ENCODE measurements at regions not wholly inside any gene's neighbourhood (a gene's known extent, or its start where the extent isn't known, plus 50 kb on each side); places are given as distances from the start of the nearest gene placed in this dataset.

DNA sequence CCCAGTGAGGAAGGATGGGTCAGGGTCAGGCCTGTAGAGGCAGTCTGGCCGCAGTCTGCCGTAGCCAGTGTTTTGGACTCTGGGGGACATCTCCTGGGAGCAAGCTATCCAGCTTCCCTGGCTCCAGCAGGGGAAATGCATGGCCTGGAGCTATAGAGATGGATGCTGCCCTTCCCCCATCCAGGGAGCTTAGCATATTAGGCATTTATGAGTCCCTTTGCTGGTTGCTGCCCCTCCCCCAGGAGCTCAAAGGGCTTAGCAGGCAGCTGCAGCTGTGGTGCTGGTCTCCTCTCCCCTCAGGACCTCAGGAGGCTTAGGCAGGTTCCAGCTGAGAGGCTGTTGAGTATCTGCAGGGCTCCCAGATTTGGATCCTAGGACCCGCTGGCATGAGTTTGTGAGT is 1158.7 kb downstream of the DTWD2 start:
- no peaks in the 10 kb centered on the region for H3K36me3 ChIP-seq (ENCODE audit: insufficient read depth, low read length)
- H3K9me2 ChIP-seq (ENCODE audit: insufficient read depth, low read length): no peaks in the 10 kb centered on the region
- H3F3A ChIP-seq (ENCODE audit: insufficient read depth, low read length, poor library complexity, severe bottlenecking): no peaks in the 10 kb centered on the region
- TF ChIP-seq MXI1 (conservative IDR thresholded peaks at IDR 0.05; ENCODE audit: poor library complexity, severe bottlenecking): no peak
- no peak for TF ChIP-seq POLR2AphosphoS5 (IDR thresholded peaks at IDR 0.05)
- TF ChIP-seq SMC3 (conservative IDR thresholded peaks at IDR 0.05; ENCODE audit: poor library complexity): no peak
- TF ChIP-seq RAD21 (conservative IDR thresholded peaks at IDR 0.05): no peak
- H3K27me3 ChIP-seq (ENCODE audit: insufficient read depth, low read depth, low read length): no peaks in the 10 kb centered on the region
- H3K9me3 ChIP-seq (ENCODE audit: low read length): no peaks in the 10 kb centered on the region
- no peak overlapping the region for H3K4me3 ChIP-seq (ENCODE audit: low read length)
- H3K79me2 ChIP-seq (replicated peaks; ENCODE audit: insufficient read depth, low read length): no peaks in the 10 kb centered on the region
- H3K9ac ChIP-seq (ENCODE audit: low read length): no peak overlapping the region
- no peak overlapping the region for H2AFZ ChIP-seq (ENCODE audit: low read depth, low read length)
- no peak overlapping the region for H3K4me2 ChIP-seq (ENCODE audit: low read length)
- no peaks in the 10 kb centered on the region for H4K20me1 ChIP-seq (ENCODE audit: insufficient read depth)
- H3K27ac ChIP-seq (ENCODE audit: low read length): no peak overlapping the region

DNA sequence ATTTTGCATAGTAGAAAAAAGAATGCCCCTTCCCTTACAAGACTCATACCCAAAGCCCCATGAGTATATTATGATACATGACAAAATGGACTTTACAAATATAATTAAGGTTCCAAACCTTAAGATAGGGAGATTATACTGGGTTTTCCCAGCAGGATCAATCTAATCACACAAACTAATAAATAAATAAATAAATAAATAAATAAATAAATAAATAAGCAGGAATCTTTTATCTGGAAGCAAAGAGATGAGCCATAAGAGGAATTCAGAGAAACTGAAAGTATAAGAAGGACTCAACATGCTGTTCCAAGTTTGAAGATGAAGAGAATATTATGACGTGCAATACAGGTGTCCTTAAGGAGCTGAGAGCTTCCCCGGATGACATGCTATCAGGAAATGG is 1174.5 kb downstream of the DTWD2 start:
- Histone ChIP-seq H3K27ac (ENCODE audit: low read length) (no peak overlapping the region), H3K36me3 (ENCODE audit: insufficient read depth, low read length) (no peaks in the 10 kb centered on the region), H3K9me3 (ENCODE audit: low read length) (no peaks in the 10 kb centered on the region), H3K79me2 (replicated peaks; ENCODE audit: insufficient read depth, low read length) (no peaks in the 10 kb centered on the region), H3K4me3 (ENCODE audit: low read length) (no peak overlapping the region), H2AFZ (ENCODE audit: low read depth, low read length) (no peak overlapping the region), H3F3A (ENCODE audit: insufficient read depth, low read length, poor library complexity, severe bottlenecking) (no peaks in the 10 kb centered on the region), H3K4me2 (ENCODE audit: low read length) (no peak overlapping the region), H4K20me1 (ENCODE audit: insufficient read depth) (no peaks in the 10 kb centered on the region), H3K9me2 (ENCODE audit: insufficient read depth, low read length) (no peaks in the 10 kb centered on the region), H3K27me3 (ENCODE audit: insufficient read depth, low read depth, low read length) (no peaks in the 10 kb centered on the region), H3K9ac (ENCODE audit: low read length) (no peak overlapping the region)
- TF ChIP-seq, protein P1, sequence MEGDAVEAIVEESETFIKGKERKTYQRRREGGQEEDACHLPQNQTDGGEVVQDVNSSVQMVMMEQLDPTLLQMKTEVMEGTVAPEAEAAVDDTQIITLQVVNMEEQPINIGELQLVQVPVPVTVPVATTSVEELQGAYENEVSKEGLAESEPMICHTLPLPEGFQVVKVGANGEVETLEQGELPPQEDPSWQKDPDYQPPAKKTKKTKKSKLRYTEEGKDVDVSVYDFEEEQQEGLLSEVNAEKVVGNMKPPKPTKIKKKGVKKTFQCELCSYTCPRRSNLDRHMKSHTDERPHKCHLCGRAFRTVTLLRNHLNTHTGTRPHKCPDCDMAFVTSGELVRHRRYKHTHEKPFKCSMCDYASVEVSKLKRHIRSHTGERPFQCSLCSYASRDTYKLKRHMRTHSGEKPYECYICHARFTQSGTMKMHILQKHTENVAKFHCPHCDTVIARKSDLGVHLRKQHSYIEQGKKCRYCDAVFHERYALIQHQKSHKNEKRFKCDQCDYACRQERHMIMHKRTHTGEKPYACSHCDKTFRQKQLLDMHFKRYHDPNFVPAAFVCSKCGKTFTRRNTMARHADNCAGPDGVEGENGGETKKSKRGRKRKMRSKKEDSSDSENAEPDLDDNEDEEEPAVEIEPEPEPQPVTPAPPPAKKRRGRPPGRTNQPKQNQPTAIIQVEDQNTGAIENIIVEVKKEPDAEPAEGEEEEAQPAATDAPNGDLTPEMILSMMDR (IDR thresholded peaks at IDR 0.05; ENCODE audit: poor library complexity, severe bottlenecking): no peak
- TF ChIP-seq EP300 (conservative IDR thresholded peaks at IDR 0.05; ENCODE audit: poor library complexity, severe bottlenecking) (no peak), TAF1 (IDR thresholded peaks at IDR 0.05; ENCODE audit: low read depth) (no peak), SMC3 (conservative IDR thresholded peaks at IDR 0.05; ENCODE audit: poor library complexity) (no peak), POLR2AphosphoS5 (IDR thresholded peaks at IDR 0.05) (no peak), EZH2 (IDR thresholded peaks at IDR 0.05; ENCODE audit: borderline replicate concordance, insufficient read depth, low read length, poor library complexity, severe bottlenecking) (no peak), RAD21 (conservative IDR thresholded peaks at IDR 0.05) (no peak), MXI1 (conservative IDR thresholded peaks at IDR 0.05; ENCODE audit: poor library complexity, severe bottlenecking) (no peak)
- TF ChIP-seq, protein P2, sequence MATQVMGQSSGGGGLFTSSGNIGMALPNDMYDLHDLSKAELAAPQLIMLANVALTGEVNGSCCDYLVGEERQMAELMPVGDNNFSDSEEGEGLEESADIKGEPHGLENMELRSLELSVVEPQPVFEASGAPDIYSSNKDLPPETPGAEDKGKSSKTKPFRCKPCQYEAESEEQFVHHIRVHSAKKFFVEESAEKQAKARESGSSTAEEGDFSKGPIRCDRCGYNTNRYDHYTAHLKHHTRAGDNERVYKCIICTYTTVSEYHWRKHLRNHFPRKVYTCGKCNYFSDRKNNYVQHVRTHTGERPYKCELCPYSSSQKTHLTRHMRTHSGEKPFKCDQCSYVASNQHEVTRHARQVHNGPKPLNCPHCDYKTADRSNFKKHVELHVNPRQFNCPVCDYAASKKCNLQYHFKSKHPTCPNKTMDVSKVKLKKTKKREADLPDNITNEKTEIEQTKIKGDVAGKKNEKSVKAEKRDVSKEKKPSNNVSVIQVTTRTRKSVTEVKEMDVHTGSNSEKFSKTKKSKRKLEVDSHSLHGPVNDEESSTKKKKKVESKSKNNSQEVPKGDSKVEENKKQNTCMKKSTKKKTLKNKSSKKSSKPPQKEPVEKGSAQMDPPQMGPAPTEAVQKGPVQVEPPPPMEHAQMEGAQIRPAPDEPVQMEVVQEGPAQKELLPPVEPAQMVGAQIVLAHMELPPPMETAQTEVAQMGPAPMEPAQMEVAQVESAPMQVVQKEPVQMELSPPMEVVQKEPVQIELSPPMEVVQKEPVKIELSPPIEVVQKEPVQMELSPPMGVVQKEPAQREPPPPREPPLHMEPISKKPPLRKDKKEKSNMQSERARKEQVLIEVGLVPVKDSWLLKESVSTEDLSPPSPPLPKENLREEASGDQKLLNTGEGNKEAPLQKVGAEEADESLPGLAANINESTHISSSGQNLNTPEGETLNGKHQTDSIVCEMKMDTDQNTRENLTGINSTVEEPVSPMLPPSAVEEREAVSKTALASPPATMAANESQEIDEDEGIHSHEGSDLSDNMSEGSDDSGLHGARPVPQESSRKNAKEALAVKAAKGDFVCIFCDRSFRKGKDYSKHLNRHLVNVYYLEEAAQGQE (IDR thresholded peaks at IDR 0.05; ENCODE audit: borderline replicate concordance): no peak

DNA sequence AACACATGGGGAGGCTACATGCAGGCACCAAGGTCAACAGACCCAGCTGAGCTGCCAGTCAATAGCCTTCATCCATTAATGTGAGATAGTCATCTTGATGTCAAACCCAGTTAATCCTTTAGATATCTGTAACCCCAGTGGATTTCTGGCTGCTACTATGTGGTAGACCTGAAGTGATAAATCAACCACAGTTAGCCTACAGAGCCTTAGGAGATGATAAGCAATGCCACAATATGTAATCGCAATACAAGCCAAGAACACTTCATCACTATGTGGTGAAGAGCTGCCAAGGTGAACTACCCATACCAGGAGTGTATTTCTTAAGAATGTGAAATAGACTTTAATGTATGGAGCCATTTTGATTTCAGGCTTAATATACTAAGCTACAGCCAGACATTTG is 1175.5 kb downstream of the DTWD2 start:
- TF ChIP-seq, protein P1 (IDR thresholded peaks at IDR 0.05; ENCODE audit: poor library complexity, severe bottlenecking): no peak
- TF ChIP-seq, protein P2 (IDR thresholded peaks at IDR 0.05; ENCODE audit: borderline replicate concordance): no peak
- TF ChIP-seq EZH2 (IDR thresholded peaks at IDR 0.05; ENCODE audit: borderline replicate concordance, insufficient read depth, low read length, poor library complexity, severe bottlenecking) (no peak), SMC3 (conservative IDR thresholded peaks at IDR 0.05; ENCODE audit: poor library complexity) (no peak), EP300 (conservative IDR thresholded peaks at IDR 0.05; ENCODE audit: poor library complexity, severe bottlenecking) (no peak), TAF1 (IDR thresholded peaks at IDR 0.05; ENCODE audit: low read depth) (no peak), RAD21 (conservative IDR thresholded peaks at IDR 0.05) (no peak), MXI1 (conservative IDR thresholded peaks at IDR 0.05; ENCODE audit: poor library complexity, severe bottlenecking) (no peak), POLR2AphosphoS5 (IDR thresholded peaks at IDR 0.05) (no peak)
- Histone ChIP-seq H3K36me3 (ENCODE audit: insufficient read depth, low read length) (no peaks in the 10 kb centered on the region), H2AFZ (ENCODE audit: low read depth, low read length) (no peak overlapping the region), H3K79me2 (replicated peaks; ENCODE audit: insufficient read depth, low read length) (no peaks in the 10 kb centered on the region), H3K27ac (ENCODE audit: low read length) (no peak overlapping the region), H3K27me3 (ENCODE audit: insufficient read depth, low read depth, low read length) (no peaks in the 10 kb centered on the region), H4K20me1 (ENCODE audit: insufficient read depth) (no peaks in the 10 kb centered on the region), H3K4me3 (ENCODE audit: low read length) (no peak overlapping the region), H3F3A (ENCODE audit: insufficient read depth, low read length, poor library complexity, severe bottlenecking) (no peaks in the 10 kb centered on the region), H3K4me2 (ENCODE audit: low read length) (no peak overlapping the region), H3K9ac (ENCODE audit: low read length) (no peak overlapping the region), H3K9me3 (ENCODE audit: low read length) (no peaks in the 10 kb centered on the region), H3K9me2 (ENCODE audit: insufficient read depth, low read length) (no peaks in the 10 kb centered on the region)
